ENCODE measurements at regions not wholly inside any gene's neighbourhood (a gene's known extent, or its start where the extent isn't known, plus 50 kb on each side); places are given as distances from the start of the nearest gene placed in this dataset.

DNA sequence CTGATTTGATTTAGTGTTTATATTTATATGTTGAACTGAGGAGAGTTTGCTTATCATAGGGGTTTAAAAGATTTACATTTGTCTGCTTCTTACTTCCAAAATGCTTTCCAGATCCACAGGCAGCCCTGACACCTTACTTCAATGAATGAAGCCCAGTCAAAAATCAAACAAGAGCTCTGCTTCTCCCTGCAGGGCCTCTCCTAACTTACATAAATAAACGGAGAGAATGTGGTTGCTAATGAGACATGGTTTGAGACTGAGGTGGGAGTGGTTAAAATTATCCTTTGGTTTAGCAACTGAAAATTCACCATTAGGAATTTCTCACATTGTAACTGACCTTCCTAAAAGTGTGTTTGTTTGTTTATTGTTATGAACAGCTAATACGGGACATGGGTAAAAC, 612.3 kb upstream of the FANCL start:
- CTCF ChIA-PET: no interaction called here
- no peaks in the 10 kb centered on the region for H3K36me3 ChIP-seq (ENCODE audit: control insufficient read depth, insufficient read depth, low read length)
- intact Hi-C loops (cut with micrococcal nuclease; ENCODE audit: unreplicated experiment) (no loop called here), in situ Hi-C loops (cut with HindIII; ENCODE audit: low pct_unique_long_range_greater_than_20kb, low sequenced_read_pairs) (no loop called here)
- DNase-seq (ENCODE audit: low read depth, low spot score): no peak
- H3K4me3 ChIP-seq (ENCODE audit: low read depth in 2 of 2, low read length in 2 of 2): no peak overlapping the region
- BruUV-seq (replicated peaks): no TSS peak
- no peaks in the 10 kb centered on the region for H3K27me3 ChIP-seq (ENCODE audit: control insufficient read depth, insufficient read depth, low read length)
- 0 out of 2 replicates have a peak, but pooled peaks cover under 1% of the 10 kb centered on the region for H3K9me3 ChIP-seq (ENCODE audit: control insufficient read depth, insufficient read depth, low read depth, low read length)
- TF ChIP-seq, protein P1, sequence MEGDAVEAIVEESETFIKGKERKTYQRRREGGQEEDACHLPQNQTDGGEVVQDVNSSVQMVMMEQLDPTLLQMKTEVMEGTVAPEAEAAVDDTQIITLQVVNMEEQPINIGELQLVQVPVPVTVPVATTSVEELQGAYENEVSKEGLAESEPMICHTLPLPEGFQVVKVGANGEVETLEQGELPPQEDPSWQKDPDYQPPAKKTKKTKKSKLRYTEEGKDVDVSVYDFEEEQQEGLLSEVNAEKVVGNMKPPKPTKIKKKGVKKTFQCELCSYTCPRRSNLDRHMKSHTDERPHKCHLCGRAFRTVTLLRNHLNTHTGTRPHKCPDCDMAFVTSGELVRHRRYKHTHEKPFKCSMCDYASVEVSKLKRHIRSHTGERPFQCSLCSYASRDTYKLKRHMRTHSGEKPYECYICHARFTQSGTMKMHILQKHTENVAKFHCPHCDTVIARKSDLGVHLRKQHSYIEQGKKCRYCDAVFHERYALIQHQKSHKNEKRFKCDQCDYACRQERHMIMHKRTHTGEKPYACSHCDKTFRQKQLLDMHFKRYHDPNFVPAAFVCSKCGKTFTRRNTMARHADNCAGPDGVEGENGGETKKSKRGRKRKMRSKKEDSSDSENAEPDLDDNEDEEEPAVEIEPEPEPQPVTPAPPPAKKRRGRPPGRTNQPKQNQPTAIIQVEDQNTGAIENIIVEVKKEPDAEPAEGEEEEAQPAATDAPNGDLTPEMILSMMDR (IDR thresholded peaks at IDR 0.05): no peak
- TF ChIP-seq POLR2AphosphoS5 (IDR thresholded peaks at IDR 0.05; ENCODE audit: low read depth, low read length) (no peak), SIN3A (IDR thresholded peaks at IDR 0.05; ENCODE audit: borderline replicate concordance, insufficient read depth, low read depth, low read length) (no peak), TCF7L2 (IDR thresholded peaks at IDR 0.05; ENCODE audit: low read depth, low read length) (no peak)
- TF ChIP-seq, protein P2, sequence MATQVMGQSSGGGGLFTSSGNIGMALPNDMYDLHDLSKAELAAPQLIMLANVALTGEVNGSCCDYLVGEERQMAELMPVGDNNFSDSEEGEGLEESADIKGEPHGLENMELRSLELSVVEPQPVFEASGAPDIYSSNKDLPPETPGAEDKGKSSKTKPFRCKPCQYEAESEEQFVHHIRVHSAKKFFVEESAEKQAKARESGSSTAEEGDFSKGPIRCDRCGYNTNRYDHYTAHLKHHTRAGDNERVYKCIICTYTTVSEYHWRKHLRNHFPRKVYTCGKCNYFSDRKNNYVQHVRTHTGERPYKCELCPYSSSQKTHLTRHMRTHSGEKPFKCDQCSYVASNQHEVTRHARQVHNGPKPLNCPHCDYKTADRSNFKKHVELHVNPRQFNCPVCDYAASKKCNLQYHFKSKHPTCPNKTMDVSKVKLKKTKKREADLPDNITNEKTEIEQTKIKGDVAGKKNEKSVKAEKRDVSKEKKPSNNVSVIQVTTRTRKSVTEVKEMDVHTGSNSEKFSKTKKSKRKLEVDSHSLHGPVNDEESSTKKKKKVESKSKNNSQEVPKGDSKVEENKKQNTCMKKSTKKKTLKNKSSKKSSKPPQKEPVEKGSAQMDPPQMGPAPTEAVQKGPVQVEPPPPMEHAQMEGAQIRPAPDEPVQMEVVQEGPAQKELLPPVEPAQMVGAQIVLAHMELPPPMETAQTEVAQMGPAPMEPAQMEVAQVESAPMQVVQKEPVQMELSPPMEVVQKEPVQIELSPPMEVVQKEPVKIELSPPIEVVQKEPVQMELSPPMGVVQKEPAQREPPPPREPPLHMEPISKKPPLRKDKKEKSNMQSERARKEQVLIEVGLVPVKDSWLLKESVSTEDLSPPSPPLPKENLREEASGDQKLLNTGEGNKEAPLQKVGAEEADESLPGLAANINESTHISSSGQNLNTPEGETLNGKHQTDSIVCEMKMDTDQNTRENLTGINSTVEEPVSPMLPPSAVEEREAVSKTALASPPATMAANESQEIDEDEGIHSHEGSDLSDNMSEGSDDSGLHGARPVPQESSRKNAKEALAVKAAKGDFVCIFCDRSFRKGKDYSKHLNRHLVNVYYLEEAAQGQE (IDR thresholded peaks at IDR 0.05; ENCODE audit: insufficient read depth in 1 of 2, low read depth in 2 of 2, low read length in 1 of 2): no peak
- H3K27ac ChIP-seq (ENCODE audit: low read length): no peak overlapping the region
- POLR2A ChIA-PET: no interaction called here
- no peaks in the 10 kb centered on the region for H3K4me1 ChIP-seq (ENCODE audit: control insufficient read depth, insufficient read depth, low read length)
- no peak for ATAC-seq

DNA sequence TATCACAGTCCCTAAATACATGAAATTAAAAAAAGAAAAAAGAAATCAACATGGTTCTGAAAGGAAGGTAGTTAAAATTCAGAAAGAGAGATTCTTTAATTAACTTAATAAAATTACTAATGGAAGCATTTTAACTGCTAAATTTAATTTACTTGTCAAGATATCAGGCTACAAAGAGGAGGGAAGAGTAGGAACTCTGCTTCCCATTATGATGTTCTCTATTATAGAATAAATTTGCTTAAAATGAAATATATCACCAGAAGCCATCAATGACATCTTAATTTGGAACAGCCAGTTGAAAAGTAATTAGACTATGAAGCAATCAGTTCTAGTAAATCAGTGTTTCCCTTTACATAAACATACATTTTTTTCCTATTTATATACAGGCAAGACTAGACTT, 611.8 kb upstream of the FANCL start:
- in situ Hi-C loops (cut with HindIII; ENCODE audit: low pct_unique_long_range_greater_than_20kb, low sequenced_read_pairs): no loop called here
- POLR2A ChIA-PET: no interaction called here

More for the DNA sequence above, 611.8 kb upstream of the FANCL start:
- CTCF ChIA-PET: no interaction called here
- BruUV-seq (replicated peaks): no TSS peak
- no peaks in the 10 kb centered on the region for H3K27me3 ChIP-seq (ENCODE audit: control insufficient read depth, insufficient read depth, low read length)
- DNase-seq (ENCODE audit: low read depth, low spot score): no peak
- no peak overlapping the region for H3K27ac ChIP-seq (ENCODE audit: low read length)
- no peaks in the 10 kb centered on the region for H3K36me3 ChIP-seq (ENCODE audit: control insufficient read depth, insufficient read depth, low read length)
- no peak overlapping the region for H3K4me3 ChIP-seq (ENCODE audit: low read depth in 2 of 2, low read length in 2 of 2)
- no peaks in the 10 kb centered on the region for H3K4me1 ChIP-seq (ENCODE audit: control insufficient read depth, insufficient read depth, low read length)
- intact Hi-C loops (cut with micrococcal nuclease; ENCODE audit: unreplicated experiment): no loop called here
- no peaks in the 10 kb centered on the region for H3K9me3 ChIP-seq (ENCODE audit: control insufficient read depth, insufficient read depth, low read depth, low read length)
- no peak for ATAC-seq
- TF ChIP-seq TCF7L2 (IDR thresholded peaks at IDR 0.05; ENCODE audit: low read depth, low read length) (no peak), SIN3A (IDR thresholded peaks at IDR 0.05; ENCODE audit: borderline replicate concordance, insufficient read depth, low read depth, low read length) (no peak), POLR2AphosphoS5 (IDR thresholded peaks at IDR 0.05; ENCODE audit: low read depth, low read length) (no peak)
- TF ChIP-seq, protein P2 (IDR thresholded peaks at IDR 0.05; ENCODE audit: insufficient read depth in 1 of 2, low read depth in 2 of 2, low read length in 1 of 2): no peak
- TF ChIP-seq, protein P1 (IDR thresholded peaks at IDR 0.05): no peak
